NCI-H526 treated with DMSO at 0.1 percent for 48 hours (cell line): ENCODE measurements at regions not wholly inside any gene's neighbourhood (a gene's known extent, or its start where the extent isn't known, plus 50 kb on each side); places are given as distances from the start of the nearest gene placed in this dataset.

Experiments
- DNase-seq: peaks from one replicate; lab custom pipeline; 2025; lab: John Stamatoyannopoulos, UW

GRCh38 chr6:54991761-54992330, 145.3 kb downstream of the FAM83B start:
- no peak for DNase-seq

GRCh38 chr6:54992789-54993188, 146.2 kb downstream of the FAM83B start:
- DNase-seq: no peak

- DNase-seq: no peak
Measured at GRCh38 chr6:54993294-54993693, 146.7 kb downstream of the FAM83B start.

GRCh38 chr6:54993948-54994347, 147.4 kb downstream of the FAM83B start:
- no peak for DNase-seq

GRCh38 chr6:54998576-54998975, 152.0 kb downstream of the FAM83B start:
- no peak for DNase-seq

- DNase-seq: no peak
Measured at GRCh38 chr6:55003719-55004430, 157.3 kb downstream of the FAM83B start.

GRCh38 chr6:55009131-55009530, 162.6 kb downstream of the FAM83B start:
- DNase-seq: no peak

- no peak for DNase-seq
Measured at GRCh38 chr6:55011034-55011433, 163.3 kb upstream of the HCRTR2 start.

- no peak for DNase-seq
Measured at GRCh38 chr6:55012454-55012853, 161.9 kb upstream of the HCRTR2 start.

- no peak for DNase-seq
Measured at GRCh38 chr6:55014321-55015088, 159.8 kb upstream of the HCRTR2 start.

GRCh38 chr6:55016261-55016660, 158.1 kb upstream of the HCRTR2 start:
- no peak for DNase-seq

GRCh38 chr6:55017555-55018300, 156.6 kb upstream of the HCRTR2 start:
- DNase-seq: no peak

- no peak for DNase-seq
Measured at GRCh38 chr6:55019591-55019990, 154.7 kb upstream of the HCRTR2 start.

GRCh38 chr6:55023230-55023629, 151.1 kb upstream of the HCRTR2 start:
- no peak for DNase-seq

- DNase-seq: no peak
Measured at GRCh38 chr6:55033016-55033546, 141.2 kb upstream of the HCRTR2 start.

- no peak for DNase-seq
Measured at GRCh38 chr6:55034752-55035151, 139.6 kb upstream of the HCRTR2 start.

GRCh38 chr6:55040102-55040848, 134.0 kb upstream of the HCRTR2 start:
- DNase-seq: no peak

- DNase-seq: no peak
Measured at GRCh38 chr6:55046869-55047422, 127.4 kb upstream of the HCRTR2 start.

GRCh38 chr6:55047451-55048044, 126.8 kb upstream of the HCRTR2 start:
- no peak for DNase-seq

- DNase-seq: no peak
Measured at GRCh38 chr6:55049866-55050265, 124.4 kb upstream of the HCRTR2 start.

GRCh38 chr6:55052846-55053245, 121.5 kb upstream of the HCRTR2 start:
- DNase-seq: no peak
